ENCODE measurements at regions not wholly inside any gene's neighbourhood (a gene's known extent, or its start where the extent isn't known, plus 50 kb on each side); places are given as distances from the start of the nearest gene placed in this dataset.

GRCh38 chr15:26378304-26378703, 394.6 kb downstream of the GABRB3 start:
- DNase-seq (ENCODE audit: insufficient read length, low spot score) (no peak), FAIRE-seq (no peak)

GRCh38 chr15:26376243-26376642, 396.6 kb downstream of the GABRB3 start:
- no peak for DNase-seq (ENCODE audit: insufficient read length, low spot score)

GRCh38 chr15:26374806-26375205, 398.1 kb downstream of the GABRB3 start:
- no peak for FAIRE-seq
- DNase-seq (ENCODE audit: insufficient read length, low spot score), result no peak

More at GRCh38 chr15:26376243-26376642, 396.6 kb downstream of the GABRB3 start:
- FAIRE-seq, result no peak

- FAIRE-seq (no peak), DNase-seq (ENCODE audit: insufficient read length, low spot score) (no peak)
Observed at GRCh38 chr15:26372706-26373105, 400.2 kb downstream of the GABRB3 start.

- no peak for DNase-seq (ENCODE audit: insufficient read length, low spot score)
- no peak for FAIRE-seq
Observed at GRCh38 chr15:26365077-26365476, 407.8 kb downstream of the GABRB3 start.

- FAIRE-seq, result no peak
- DNase-seq (ENCODE audit: insufficient read length, low spot score), result no peak
Observed at GRCh38 chr15:26359855-26360254, 413.0 kb downstream of the GABRB3 start.

GRCh38 chr15:26358708-26359107, 414.2 kb downstream of the GABRB3 start:
- DNase-seq (ENCODE audit: insufficient read length, low spot score) (no peak), FAIRE-seq (no peak)

GRCh38 chr15:26357653-26358052, 415.2 kb downstream of the GABRB3 start:
- no peak for FAIRE-seq

GRCh38 chr15:26355472-26356074, 417.3 kb downstream of the GABRB3 start:
- no peak for DNase-seq (ENCODE audit: insufficient read length, low spot score)
- FAIRE-seq, result no peak

More at GRCh38 chr15:26357653-26358052, 415.2 kb downstream of the GABRB3 start:
- DNase-seq (ENCODE audit: insufficient read length, low spot score), result no peak

- no peak for FAIRE-seq
- no peak for DNase-seq (ENCODE audit: insufficient read length, low spot score)
Observed at GRCh38 chr15:26352909-26353308, 420.0 kb downstream of the GABRB3 start.

GRCh38 chr15:26352406-26352805, 420.5 kb downstream of the GABRB3 start:
- DNase-seq (ENCODE audit: insufficient read length, low spot score) (no peak), FAIRE-seq (no peak)

GRCh38 chr15:26325495-26325894, 447.4 kb downstream of the GABRB3 start:
- DNase-seq (ENCODE audit: insufficient read length, low spot score) (no peak), FAIRE-seq (no peak)

- FAIRE-seq (no peak), DNase-seq (ENCODE audit: insufficient read length, low spot score) (no peak)
Observed at GRCh38 chr15:26323566-26323965, 449.3 kb downstream of the GABRB3 start.

- FAIRE-seq (no peak), DNase-seq (ENCODE audit: insufficient read length, low spot score) (no peak)
Observed at GRCh38 chr15:26318689-26319088, 454.2 kb downstream of the GABRB3 start.

GRCh38 chr15:26314577-26314976, 451.4 kb upstream of the ATP10A start:
- no peak for DNase-seq (ENCODE audit: insufficient read length, low spot score)
- no peak for FAIRE-seq

- FAIRE-seq, result no peak
- DNase-seq (ENCODE audit: insufficient read length, low spot score), result no peak
Observed at GRCh38 chr15:26311710-26312236, 448.6 kb upstream of the ATP10A start.

GRCh38 chr15:26298659-26299170, 435.6 kb upstream of the ATP10A start:
- no peak for DNase-seq (ENCODE audit: insufficient read length, low spot score)
- FAIRE-seq, result no peak

- no peak for DNase-seq (ENCODE audit: insufficient read length, low spot score)
- no peak for FAIRE-seq
Observed at GRCh38 chr15:26298010-26298658, 435.0 kb upstream of the ATP10A start.

- no peak for DNase-seq (ENCODE audit: insufficient read length, low spot score)
- no peak for FAIRE-seq
Observed at GRCh38 chr15:26295336-26296085, 432.4 kb upstream of the ATP10A start.

GRCh38 chr15:26294059-26294689, 431.0 kb upstream of the ATP10A start:
- DNase-seq (ENCODE audit: insufficient read length, low spot score) (no peak), FAIRE-seq (no peak)

- FAIRE-seq (no peak), DNase-seq (ENCODE audit: insufficient read length, low spot score) (no peak)
Observed at GRCh38 chr15:26287381-26287780, 424.3 kb upstream of the ATP10A start.
